DND-41 (cell line): ENCODE measurements at regions not wholly inside any gene's neighbourhood (a gene's known extent, or its start where the extent isn't known, plus 50 kb on each side); places are given as distances from the start of the nearest gene placed in this dataset.
"Not testable (repeated sequence)": the region's sequence is repeated elsewhere in the genome, so short reads cannot be mapped to it uniquely, and the experiment has no call there.

Experiments
- EZH2 ChIP-seq: IDR thresholded peaks from 3 replicates; pipeline ENCODE4 v1.6.1; 2012; ENCODE audit warnings: borderline replicate concordance, low read depth, mild to moderate bottlenecking, moderate library complexity, low read length, inconsistent platforms; ENCODE audit not compliant: severe bottlenecking
- TF ChIP-seq, protein P1 (sequence below): IDR thresholded peaks from 2 replicates; pipeline ENCODE4 v1.5.1; 2012; ENCODE audit warnings: borderline replicate concordance, low read length, moderate library complexity, mild to moderate bottlenecking; ENCODE audit not compliant: poor library complexity, severe bottlenecking; ENCODE audit errors: extremely low read depth

DNA sequence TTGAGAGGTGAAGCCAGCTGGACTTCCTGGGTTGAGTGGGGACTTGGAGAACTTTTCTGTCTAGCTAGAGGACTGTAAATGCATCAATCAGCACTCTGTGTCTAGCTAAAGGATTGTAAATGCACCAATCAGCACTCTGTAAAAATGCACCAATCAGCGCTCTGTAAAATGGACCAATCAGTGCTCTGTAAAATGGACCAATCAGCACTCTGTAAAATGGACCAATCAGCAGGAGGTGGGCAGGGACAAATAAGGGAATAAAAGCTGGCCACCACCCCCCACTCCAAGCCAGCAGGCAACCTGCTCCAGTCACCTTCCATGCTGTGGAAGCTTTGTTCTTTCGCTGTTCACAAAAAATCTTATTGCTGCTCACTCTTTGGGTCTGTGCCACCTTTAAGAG lies 390.4 kb downstream of the RPS24 start:
- TF ChIP-seq, protein P1, sequence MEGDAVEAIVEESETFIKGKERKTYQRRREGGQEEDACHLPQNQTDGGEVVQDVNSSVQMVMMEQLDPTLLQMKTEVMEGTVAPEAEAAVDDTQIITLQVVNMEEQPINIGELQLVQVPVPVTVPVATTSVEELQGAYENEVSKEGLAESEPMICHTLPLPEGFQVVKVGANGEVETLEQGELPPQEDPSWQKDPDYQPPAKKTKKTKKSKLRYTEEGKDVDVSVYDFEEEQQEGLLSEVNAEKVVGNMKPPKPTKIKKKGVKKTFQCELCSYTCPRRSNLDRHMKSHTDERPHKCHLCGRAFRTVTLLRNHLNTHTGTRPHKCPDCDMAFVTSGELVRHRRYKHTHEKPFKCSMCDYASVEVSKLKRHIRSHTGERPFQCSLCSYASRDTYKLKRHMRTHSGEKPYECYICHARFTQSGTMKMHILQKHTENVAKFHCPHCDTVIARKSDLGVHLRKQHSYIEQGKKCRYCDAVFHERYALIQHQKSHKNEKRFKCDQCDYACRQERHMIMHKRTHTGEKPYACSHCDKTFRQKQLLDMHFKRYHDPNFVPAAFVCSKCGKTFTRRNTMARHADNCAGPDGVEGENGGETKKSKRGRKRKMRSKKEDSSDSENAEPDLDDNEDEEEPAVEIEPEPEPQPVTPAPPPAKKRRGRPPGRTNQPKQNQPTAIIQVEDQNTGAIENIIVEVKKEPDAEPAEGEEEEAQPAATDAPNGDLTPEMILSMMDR: not testable (repeated sequence)
- not testable (repeated sequence) for TF ChIP-seq EZH2
